Epithelial cell of proximal tubule (primary cell): ENCODE measurements at regions not wholly inside any gene's neighbourhood (a gene's known extent, or its start where the extent isn't known, plus 50 kb on each side); places are given as distances from the start of the nearest gene placed in this dataset.

Source experiments
- DNase-seq: peaks from one replicate; pipeline ENCODE4 v3.0.0-alpha.2; 2011; ENCODE audit warnings: low read depth
- H3K4me3 ChIP-seq: 2 replicates; pipeline ENCODE4 v1.5.1; 2011; ENCODE audit warnings: low read depth, mild to moderate bottlenecking, low read length
- CTCF ChIP-seq: conservative IDR thresholded peaks from 2 replicates; pipeline ENCODE4 v1.5.1; 2012; ENCODE audit warnings: low read depth, mild to moderate bottlenecking, low read length

GRCh38 chr2:104734937-104735586 lies 118.9 kb upstream of the POU3F3 start:
- DNase-seq, result no peak
- no peak overlapping the region for H3K4me3 ChIP-seq
- TF ChIP-seq CTCF, result no peak

- no peak for TF ChIP-seq CTCF
- no peak overlapping the region for H3K4me3 ChIP-seq
- DNase-seq, result no peak
These were observed 117.9 kb upstream of the POU3F3 start for GRCh38 chr2:104736026-104736425.

- no peak overlapping the region for H3K4me3 ChIP-seq
- no peak for TF ChIP-seq CTCF
- no peak for DNase-seq
These were observed 112.1 kb upstream of the POU3F3 start for GRCh38 chr2:104741860-104742259.

GRCh38 chr2:104744537-104744936 lies 109.4 kb upstream of the POU3F3 start:
- no peak for DNase-seq
- no peak for TF ChIP-seq CTCF
- H3K4me3 ChIP-seq, result no peak overlapping the region

- no peak overlapping the region for H3K4me3 ChIP-seq
- TF ChIP-seq CTCF, result no peak
These were observed 108.1 kb upstream of the POU3F3 start for GRCh38 chr2:104745846-104746245.

GRCh38 chr2:104746299-104746698 lies 107.6 kb upstream of the POU3F3 start:
- no peak for TF ChIP-seq CTCF
- H3K4me3 ChIP-seq, result no peak overlapping the region
- DNase-seq, result no peak

More at GRCh38 chr2:104745846-104746245, 108.1 kb upstream of the POU3F3 start:
- DNase-seq, result no peak

GRCh38 chr2:104746858-104747257 lies 107.1 kb upstream of the POU3F3 start:
- no peak overlapping the region for H3K4me3 ChIP-seq
- DNase-seq, result no peak
- no peak for TF ChIP-seq CTCF
